ENCODE measurements at regions not wholly inside any gene's neighbourhood (a gene's known extent, or its start where the extent isn't known, plus 50 kb on each side); places are given as distances from the start of the nearest gene placed in this dataset.

DNA sequence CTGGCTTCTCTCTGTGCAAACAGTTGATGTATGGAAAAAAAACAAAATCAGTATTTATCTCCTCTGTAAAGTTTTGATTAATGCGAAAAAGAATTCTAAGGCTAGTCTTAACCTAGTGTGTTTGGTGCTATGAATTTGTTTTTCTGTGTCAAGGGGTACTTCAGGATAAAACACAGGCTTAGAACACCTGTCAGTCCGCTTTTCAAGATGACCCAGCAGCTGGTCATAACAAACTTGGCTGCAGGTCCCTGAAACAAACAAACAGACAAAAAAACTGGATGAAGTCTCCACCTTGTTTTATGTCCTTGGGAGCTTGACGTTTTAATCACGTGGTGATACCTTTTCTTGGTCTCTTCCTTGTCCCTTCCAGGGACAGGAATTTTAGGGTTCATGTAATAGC is 689.3 kb downstream of the UQCRFS1 start:
- TF ChIP-seq, protein P1, sequence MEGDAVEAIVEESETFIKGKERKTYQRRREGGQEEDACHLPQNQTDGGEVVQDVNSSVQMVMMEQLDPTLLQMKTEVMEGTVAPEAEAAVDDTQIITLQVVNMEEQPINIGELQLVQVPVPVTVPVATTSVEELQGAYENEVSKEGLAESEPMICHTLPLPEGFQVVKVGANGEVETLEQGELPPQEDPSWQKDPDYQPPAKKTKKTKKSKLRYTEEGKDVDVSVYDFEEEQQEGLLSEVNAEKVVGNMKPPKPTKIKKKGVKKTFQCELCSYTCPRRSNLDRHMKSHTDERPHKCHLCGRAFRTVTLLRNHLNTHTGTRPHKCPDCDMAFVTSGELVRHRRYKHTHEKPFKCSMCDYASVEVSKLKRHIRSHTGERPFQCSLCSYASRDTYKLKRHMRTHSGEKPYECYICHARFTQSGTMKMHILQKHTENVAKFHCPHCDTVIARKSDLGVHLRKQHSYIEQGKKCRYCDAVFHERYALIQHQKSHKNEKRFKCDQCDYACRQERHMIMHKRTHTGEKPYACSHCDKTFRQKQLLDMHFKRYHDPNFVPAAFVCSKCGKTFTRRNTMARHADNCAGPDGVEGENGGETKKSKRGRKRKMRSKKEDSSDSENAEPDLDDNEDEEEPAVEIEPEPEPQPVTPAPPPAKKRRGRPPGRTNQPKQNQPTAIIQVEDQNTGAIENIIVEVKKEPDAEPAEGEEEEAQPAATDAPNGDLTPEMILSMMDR (conservative IDR thresholded peaks at IDR 0.05 in 1 of 2, IDR thresholded peaks at IDR 0.05 in 1 of 2; ENCODE audit: extremely low read depth in 1 of 2, insufficient read depth in 1 of 2, low read depth in 1 of 2, low read length in 2 of 2): no peak
- TF ChIP-seq EZH2 (IDR thresholded peaks at IDR 0.05; ENCODE audit: borderline replicate concordance, low read length): no peak

Measured in mammary epithelial cell (primary cell).